ENCODE measurements at regions not wholly inside any gene's neighbourhood (a gene's known extent, or its start where the extent isn't known, plus 50 kb on each side); places are given as distances from the start of the nearest gene placed in this dataset.

- Histone ChIP-seq H3K27ac (ENCODE audit: low read depth, low read length) (no peak overlapping the region), H3K4me1 (ENCODE audit: control insufficient read depth, insufficient read depth, low read length, unreplicated experiment) (no peaks in the 10 kb centered on the region), H3K79me2 (ENCODE audit: control insufficient read depth, insufficient read depth, low read length, unreplicated experiment) (no peaks in the 10 kb centered on the region), H3K36me3 (ENCODE audit: insufficient read depth, low read length) (no peaks in the 10 kb centered on the region), H3K4me3 (ENCODE audit: low read depth, low read length) (no peak overlapping the region), H2AFZ (ENCODE audit: low read length, unreplicated experiment) (no peak overlapping the region), H3K27me3 (ENCODE audit: insufficient read depth, low read length) (no peaks in the 10 kb centered on the region; the same call in 1 of the 2 replicates)
These were observed 95.6 kb upstream of the FOXC1 start for GRCh38 chr6:1514078-1514477.

GRCh38 chr6:1515280-1515679 is 94.4 kb upstream of the FOXC1 start:
- no peak overlapping the region for H3K4me3 ChIP-seq (ENCODE audit: low read depth, low read length)
- no peaks in the 10 kb centered on the region for H3K79me2 ChIP-seq (ENCODE audit: control insufficient read depth, insufficient read depth, low read length, unreplicated experiment)
- H3K27ac ChIP-seq (ENCODE audit: low read depth, low read length), result no peak overlapping the region

GRCh38 chr6:1515781-1516180 is 93.9 kb upstream of the FOXC1 start:
- Histone ChIP-seq H3K79me2 (ENCODE audit: control insufficient read depth, insufficient read depth, low read length, unreplicated experiment) (no peaks in the 10 kb centered on the region), H3K4me3 (ENCODE audit: low read depth, low read length) (no peak overlapping the region), H2AFZ (ENCODE audit: low read length, unreplicated experiment) (no peak overlapping the region), H3K27ac (ENCODE audit: low read depth, low read length) (no peak overlapping the region), H3K36me3 (ENCODE audit: insufficient read depth, low read length) (no peaks in the 10 kb centered on the region), H3K27me3 (ENCODE audit: insufficient read depth, low read length) (no peaks in the 10 kb centered on the region; the same call in 1 of the 2 replicates), H3K4me1 (ENCODE audit: control insufficient read depth, insufficient read depth, low read length, unreplicated experiment) (no peaks in the 10 kb centered on the region)

More at GRCh38 chr6:1515280-1515679, 94.4 kb upstream of the FOXC1 start:
- H3K4me1 ChIP-seq (ENCODE audit: control insufficient read depth, insufficient read depth, low read length, unreplicated experiment), result no peaks in the 10 kb centered on the region
- no peaks in the 10 kb centered on the region for H3K36me3 ChIP-seq (ENCODE audit: insufficient read depth, low read length)
- no peak overlapping the region for H2AFZ ChIP-seq (ENCODE audit: low read length, unreplicated experiment)
- H3K27me3 ChIP-seq (ENCODE audit: insufficient read depth, low read length), result no peaks in the 10 kb centered on the region; the same call in 1 of the 2 replicates

- H3K4me3 ChIP-seq (ENCODE audit: low read depth, low read length), result no peak overlapping the region
- no peaks in the 10 kb centered on the region for H3K36me3 ChIP-seq (ENCODE audit: insufficient read depth, low read length)
- H3K4me1 ChIP-seq (ENCODE audit: control insufficient read depth, insufficient read depth, low read length, unreplicated experiment), result no peaks in the 10 kb centered on the region
- no peak overlapping the region for H2AFZ ChIP-seq (ENCODE audit: low read length, unreplicated experiment)
- H3K27ac ChIP-seq (ENCODE audit: low read depth, low read length), result no peak overlapping the region
- H3K27me3 ChIP-seq (ENCODE audit: insufficient read depth, low read length), result peaks cover 5% of the 10 kb centered on the region
- no peaks in the 10 kb centered on the region for H3K79me2 ChIP-seq (ENCODE audit: control insufficient read depth, insufficient read depth, low read length, unreplicated experiment)
These were observed 92.8 kb upstream of the FOXC1 start for GRCh38 chr6:1516742-1517520.

- Histone ChIP-seq H3K4me1 (ENCODE audit: control insufficient read depth, insufficient read depth, low read length, unreplicated experiment) (no peaks in the 10 kb centered on the region), H3K79me2 (ENCODE audit: control insufficient read depth, insufficient read depth, low read length, unreplicated experiment) (no peaks in the 10 kb centered on the region), H3K27ac (ENCODE audit: low read depth, low read length) (no peak overlapping the region), H3K4me3 (ENCODE audit: low read depth, low read length) (no peak overlapping the region), H2AFZ (ENCODE audit: low read length, unreplicated experiment) (no peak overlapping the region), H3K36me3 (ENCODE audit: insufficient read depth, low read length) (no peaks in the 10 kb centered on the region), H3K27me3 (ENCODE audit: insufficient read depth, low read length) (peaks cover 11% of the 10 kb centered on the region)
These were observed 90.9 kb upstream of the FOXC1 start for GRCh38 chr6:1518855-1519254.

GRCh38 chr6:1519597-1519996 is 90.1 kb upstream of the FOXC1 start:
- Histone ChIP-seq H2AFZ (ENCODE audit: low read length, unreplicated experiment) (no peak overlapping the region), H3K4me3 (ENCODE audit: low read depth, low read length) (no peak overlapping the region), H3K27ac (ENCODE audit: low read depth, low read length) (no peak overlapping the region), H3K4me1 (ENCODE audit: control insufficient read depth, insufficient read depth, low read length, unreplicated experiment) (peaks cover 5% of the 10 kb centered on the region), H3K36me3 (ENCODE audit: insufficient read depth, low read length) (no peaks in the 10 kb centered on the region), H3K79me2 (ENCODE audit: control insufficient read depth, insufficient read depth, low read length, unreplicated experiment) (no peaks in the 10 kb centered on the region), H3K27me3 (ENCODE audit: insufficient read depth, low read length) (peaks cover 11% of the 10 kb centered on the region)

GRCh38 chr6:1522779-1523178 is 86.9 kb upstream of the FOXC1 start:
- Histone ChIP-seq H2AFZ (ENCODE audit: low read length, unreplicated experiment) (no peak overlapping the region), H3K4me1 (ENCODE audit: control insufficient read depth, insufficient read depth, low read length, unreplicated experiment) (peaks cover 5% of the 10 kb centered on the region), H3K4me3 (ENCODE audit: low read depth, low read length) (no peak overlapping the region), H3K36me3 (ENCODE audit: insufficient read depth, low read length) (no peaks in the 10 kb centered on the region), H3K79me2 (ENCODE audit: control insufficient read depth, insufficient read depth, low read length, unreplicated experiment) (no peaks in the 10 kb centered on the region), H3K27ac (ENCODE audit: low read depth, low read length) (no peak overlapping the region), H3K27me3 (ENCODE audit: insufficient read depth, low read length) (peaks cover 11% of the 10 kb centered on the region)

- Histone ChIP-seq H3K4me3 (ENCODE audit: low read depth, low read length) (peak overlapping the region; percentile 75), H3K36me3 (ENCODE audit: insufficient read depth, low read length) (no peaks in the 10 kb centered on the region), H3K79me2 (ENCODE audit: control insufficient read depth, insufficient read depth, low read length, unreplicated experiment) (no peaks in the 10 kb centered on the region), H3K4me1 (ENCODE audit: control insufficient read depth, insufficient read depth, low read length, unreplicated experiment) (peaks cover 5% of the 10 kb centered on the region), H3K27ac (ENCODE audit: low read depth, low read length) (no peak overlapping the region), H3K27me3 (ENCODE audit: insufficient read depth, low read length) (peaks cover 11% of the 10 kb centered on the region), H2AFZ (ENCODE audit: low read length, unreplicated experiment) (peak overlapping the region; percentile 85)
These were observed 85.7 kb upstream of the FOXC1 start for GRCh38 chr6:1524040-1524480.

GRCh38 chr6:1525364-1526038 is 84.2 kb upstream of the FOXC1 start:
- no peak overlapping the region for H3K4me3 ChIP-seq (ENCODE audit: low read depth, low read length)
- peaks cover 11% of the 10 kb centered on the region for H3K27me3 ChIP-seq (ENCODE audit: insufficient read depth, low read length)
- H3K36me3 ChIP-seq (ENCODE audit: insufficient read depth, low read length), result no peaks in the 10 kb centered on the region
- no peak overlapping the region for H3K27ac ChIP-seq (ENCODE audit: low read depth, low read length)
- H2AFZ ChIP-seq (ENCODE audit: low read length, unreplicated experiment), result no peak overlapping the region
- H3K79me2 ChIP-seq (ENCODE audit: control insufficient read depth, insufficient read depth, low read length, unreplicated experiment), result no peaks in the 10 kb centered on the region
- peaks cover 5% of the 10 kb centered on the region for H3K4me1 ChIP-seq (ENCODE audit: control insufficient read depth, insufficient read depth, low read length, unreplicated experiment)

GRCh38 chr6:1526398-1527072 is 83.2 kb upstream of the FOXC1 start:
- peaks cover 5% of the 10 kb centered on the region for H3K4me1 ChIP-seq (ENCODE audit: control insufficient read depth, insufficient read depth, low read length, unreplicated experiment)
- no peaks in the 10 kb centered on the region for H3K79me2 ChIP-seq (ENCODE audit: control insufficient read depth, insufficient read depth, low read length, unreplicated experiment)
- no peaks in the 10 kb centered on the region for H3K36me3 ChIP-seq (ENCODE audit: insufficient read depth, low read length)
- peaks cover 11% of the 10 kb centered on the region for H3K27me3 ChIP-seq (ENCODE audit: insufficient read depth, low read length)
- H2AFZ ChIP-seq (ENCODE audit: low read length, unreplicated experiment), result no peak overlapping the region
- no peak overlapping the region for H3K4me3 ChIP-seq (ENCODE audit: low read depth, low read length)
- no peak overlapping the region for H3K27ac ChIP-seq (ENCODE audit: low read depth, low read length)
